ENCODE measurements at regions not wholly inside any gene's neighbourhood (a gene's known extent, or its start where the extent isn't known, plus 50 kb on each side); places are given as distances from the start of the nearest gene placed in this dataset.
"Not testable (repeated sequence)": the region's sequence is repeated elsewhere in the genome, so short reads cannot be mapped to it uniquely, and the experiment has no call there.

GRCh38 chrX:24139-24538, 257.0 kb upstream of the PLCXD1 start:
- not testable (repeated sequence) for TF ChIP-seq CTCF, POLR2A, POLR2AphosphoS5 (IDR thresholded peaks at IDR 0.05)
